Natural killer cell treated with Interleukin-12 subunit alpha and Interleukin-12 subunit beta and Interleukin-15 and Interleukin-18, amount 100 ng/mL, for 72 hours (primary cell): ENCODE measurements at regions not wholly inside any gene's neighbourhood (a gene's known extent, or its start where the extent isn't known, plus 50 kb on each side); places are given as distances from the start of the nearest gene placed in this dataset.
A peak's percentile ranks its signal among the peaks of the same experiment; 100 is the strongest.

Experiments used
- ATAC-seq, 2 donors: fragments of 150-1000 bp; cut with Tn5 transposase in 1 of 2; sonication (Bioruptor Pico), chemical (Tn5 transposase) in 1 of 2; 2 replicates each; pipeline ENCODE4 v1.10.0; 2021
- DNase-seq: peaks from one replicate; pipeline ENCODE4 v3.0.0; 2022; ENCODE audit warnings: low spot score
- H3K27ac Mint-ChIP-seq, 2 donors: 1 replicate in 1 of 2; 2 replicates in 1 of 2; pipeline ENCODE4 v1.8.0; 2022; ENCODE audit warnings: mixed read lengths in 2 of 2, mild to moderate bottlenecking in 1 of 2, moderate library complexity in 1 of 2
- H3K27me3 Mint-ChIP-seq, 2 donors: 1 replicate in 1 of 2; 2 replicates in 1 of 2; pipeline ENCODE4 v1.8.0; 2022; ENCODE audit warnings: mixed read lengths in 2 of 2
- H3K36me3 Mint-ChIP-seq: one replicate; pipeline ENCODE4 v1.8.0; 2022; ENCODE audit warnings: mixed read lengths
- H3K4me1 Mint-ChIP-seq, 2 donors: 1 replicate in 1 of 2; 2 replicates in 1 of 2; pipeline ENCODE4 v1.8.0; 2022; ENCODE audit warnings: low read depth in 2 of 2, mixed read lengths in 2 of 2, mild to moderate bottlenecking in 1 of 2
- H3K4me3 Mint-ChIP-seq: one replicate; pipeline ENCODE4 v1.8.0; 2022; ENCODE audit warnings: mixed read lengths
- H3K9me3 Mint-ChIP-seq: 2 replicates; pipeline ENCODE4 v1.8.0; 2022; ENCODE audit warnings: mixed read lengths

DNA sequence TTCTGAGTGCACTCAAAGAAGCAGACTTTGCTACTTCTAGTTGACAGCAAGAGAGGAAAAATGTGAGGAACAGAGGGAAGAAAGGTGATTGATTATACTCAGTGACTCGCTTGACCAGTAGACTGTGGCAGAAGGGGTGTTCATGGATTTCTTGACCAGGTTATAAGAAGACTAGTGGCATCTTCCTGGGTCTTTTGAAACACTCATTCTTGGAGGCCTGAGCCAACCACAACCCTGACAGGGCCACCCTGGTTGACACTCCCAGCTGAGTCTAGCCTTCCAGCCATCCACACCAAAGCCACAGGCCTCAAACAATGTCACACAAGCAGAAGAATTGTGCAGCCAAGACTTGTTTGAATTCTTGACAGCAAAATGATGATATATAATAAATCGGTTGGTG lies 366.3 kb downstream of the SS18 start:
- Mint-ChIP-seq H3K9me3 (peaks cover 15% of the 10 kb centered on the region), H3K27me3 (no peaks in the 10 kb centered on the region), H3K4me3 (peak overlapping the region; percentile 43), H3K4me1 (peaks cover 16 to 59% of the 10 kb centered on the region in 2 donors), H3K36me3 (no peaks in the 10 kb centered on the region), H3K27ac (peak overlapping the region; percentile 82 to 99)
- DNase-seq, result peak; percentile 82
- ATAC-seq, result peak; percentile 64 to 71

GRCh38 chr18:25713103-25713502 lies 361.1 kb upstream of the ZNF521 start:
- Mint-ChIP-seq H3K9me3 (peaks cover 9% of the 10 kb centered on the region), H3K4me1 (peaks cover 0 to 11% of the 10 kb centered on the region in 2 donors), H3K36me3 (no peaks in the 10 kb centered on the region), H3K4me3 (no peak overlapping the region), H3K27me3 (peaks cover 7 to 11% of the 10 kb centered on the region in 2 donors), H3K27ac (no peak overlapping the region)
- DNase-seq (no peak), ATAC-seq (no peak)

- H3K27ac Mint-ChIP-seq, result no peak overlapping the region
- H3K4me1 Mint-ChIP-seq, result peaks cover 0 to 9% of the 10 kb centered on the region in 2 donors
- DNase-seq, result no peak
- H3K9me3 Mint-ChIP-seq, result peaks cover 3% of the 10 kb centered on the region
- no peak overlapping the region for H3K4me3 Mint-ChIP-seq
- no peaks in the 10 kb centered on the region for H3K36me3 Mint-ChIP-seq
- peaks cover 7 to 11% of the 10 kb centered on the region in 2 donors for H3K27me3 Mint-ChIP-seq
- ATAC-seq, result no peak
Observed at GRCh38 chr18:25710981-25711380, 359.0 kb upstream of the ZNF521 start.

DNA sequence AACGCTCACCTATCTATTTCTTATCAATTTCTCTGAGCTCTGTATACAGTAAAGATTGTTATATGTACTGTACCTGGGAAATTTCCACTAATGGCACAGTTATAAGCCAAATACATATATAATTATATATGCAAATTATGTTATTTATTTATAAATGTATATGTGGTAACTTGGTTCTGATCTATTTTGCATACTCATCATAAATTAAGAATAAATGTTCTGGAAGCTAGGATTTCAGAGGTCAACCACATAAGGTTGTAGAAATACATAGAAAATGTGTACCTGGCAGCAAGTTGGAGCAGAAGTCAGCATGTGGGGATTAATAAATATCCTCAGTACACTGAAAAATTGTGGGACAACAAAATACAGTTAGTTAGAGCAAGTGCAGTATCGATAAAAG lies 353.7 kb upstream of the ZNF521 start:
- Mint-ChIP-seq H3K27ac (no peak overlapping the region), H3K27me3 (peaks cover 6 to 18% of the 10 kb centered on the region in 2 donors), H3K4me1 (peaks cover 0 to 7% of the 10 kb centered on the region in 2 donors), H3K4me3 (no peak overlapping the region), H3K9me3 (no peaks in the 10 kb centered on the region), H3K36me3 (no peaks in the 10 kb centered on the region)
- no peak for DNase-seq
- no peak for ATAC-seq

DNA sequence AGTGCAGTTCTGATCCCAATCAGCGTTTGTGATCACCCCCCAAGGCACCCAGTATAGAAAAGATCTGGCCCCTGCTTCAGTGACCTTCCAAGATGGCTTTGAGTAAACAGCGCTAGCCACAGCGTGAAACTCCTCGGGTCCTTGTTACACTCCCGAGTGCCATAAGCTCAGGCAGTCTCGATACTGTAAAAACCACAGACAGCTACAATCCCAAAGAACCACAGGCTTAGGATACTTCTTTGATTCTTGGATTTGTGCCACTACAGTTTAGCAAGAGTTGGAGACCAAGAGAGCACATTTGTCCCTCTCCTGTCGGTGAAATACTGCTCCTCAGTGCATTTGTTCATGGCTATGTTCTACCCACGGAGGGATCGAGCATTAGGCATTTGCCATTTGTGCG lies 352.5 kb upstream of the ZNF521 start:
- DNase-seq, result no peak
- H3K27me3 Mint-ChIP-seq, result peaks cover 6 to 16% of the 10 kb centered on the region in 2 donors
- no peak overlapping the region for H3K27ac Mint-ChIP-seq
- H3K36me3 Mint-ChIP-seq, result no peaks in the 10 kb centered on the region
- H3K9me3 Mint-ChIP-seq, result no peaks in the 10 kb centered on the region
- H3K4me3 Mint-ChIP-seq, result no peak overlapping the region
- H3K4me1 Mint-ChIP-seq, result peaks cover 0 to 2% of the 10 kb centered on the region in 2 donors
- ATAC-seq, result no peak

- ATAC-seq (no peak), DNase-seq (no peak)
- Mint-ChIP-seq H3K9me3 (no peaks in the 10 kb centered on the region), H3K4me1 (peaks cover 0 to 2% of the 10 kb centered on the region in 2 donors), H3K36me3 (no peaks in the 10 kb centered on the region), H3K27me3 (peaks cover 6 to 16% of the 10 kb centered on the region in 2 donors), H3K4me3 (no peak overlapping the region), H3K27ac (no peak overlapping the region)
Observed at GRCh38 chr18:25704071-25704470, 352.1 kb upstream of the ZNF521 start.

- no peaks in the 10 kb centered on the region for H3K36me3 Mint-ChIP-seq
- ATAC-seq (no peak), DNase-seq (no peak)
- peaks cover 6 to 13% of the 10 kb centered on the region in 2 donors for H3K27me3 Mint-ChIP-seq
- H3K4me1 Mint-ChIP-seq, result no peaks in the 10 kb centered on the region
- H3K9me3 Mint-ChIP-seq, result no peaks in the 10 kb centered on the region
- peak overlapping the region in 1 of 2 donors; percentile 47 for H3K27ac Mint-ChIP-seq
- H3K4me3 Mint-ChIP-seq, result no peak overlapping the region
Observed at GRCh38 chr18:25701821-25702220, 349.9 kb upstream of the ZNF521 start.

DNA sequence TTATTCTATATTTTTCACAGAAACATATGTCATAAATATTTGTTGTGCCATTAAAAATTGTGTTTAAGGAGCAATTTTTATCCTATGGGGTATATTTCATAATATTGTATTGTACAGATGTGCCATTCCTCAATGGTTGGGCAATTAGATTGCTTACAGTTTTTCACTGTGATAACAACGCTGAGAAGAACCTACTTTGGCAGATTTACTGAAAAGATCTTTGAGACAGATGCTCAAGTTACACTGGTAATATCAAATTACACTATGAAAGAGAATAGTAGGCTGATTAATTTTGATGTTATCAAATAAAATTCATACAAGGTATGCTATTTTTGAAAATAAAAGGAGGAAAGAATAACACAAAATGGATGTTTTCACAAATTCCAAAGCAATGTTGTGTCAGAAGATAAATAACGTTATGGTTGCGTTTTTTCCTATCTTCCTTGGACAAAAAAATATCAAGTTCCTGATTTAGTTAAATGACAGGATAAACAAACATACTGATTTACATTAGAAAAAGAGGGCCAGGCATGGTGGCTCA lies 335.1 kb upstream of the ZNF521 start:
- H3K4me1 Mint-ChIP-seq, result no peaks in the 10 kb centered on the region
- no peaks in the 10 kb centered on the region for H3K36me3 Mint-ChIP-seq
- H3K9me3 Mint-ChIP-seq, result peaks cover 4% of the 10 kb centered on the region
- no peak for ATAC-seq
- H3K27ac Mint-ChIP-seq, result no peak overlapping the region
- H3K4me3 Mint-ChIP-seq, result no peak overlapping the region
- DNase-seq, result no peak
- peaks cover 0 to 3% of the 10 kb centered on the region in 2 donors for H3K27me3 Mint-ChIP-seq

GRCh38 chr18:25685088-25685487 lies 333.1 kb upstream of the ZNF521 start:
- peaks cover 0 to 3% of the 10 kb centered on the region in 2 donors for H3K4me1 Mint-ChIP-seq
- DNase-seq (no peak), ATAC-seq (no peak)
- H3K27me3 Mint-ChIP-seq, result peaks cover 0 to 3% of the 10 kb centered on the region in 2 donors
- no peaks in the 10 kb centered on the region for H3K36me3 Mint-ChIP-seq
- H3K9me3 Mint-ChIP-seq, result peaks cover 4% of the 10 kb centered on the region
- peak overlapping the region in 1 of 2 donors; percentile 32 for H3K27ac Mint-ChIP-seq
- no peak overlapping the region for H3K4me3 Mint-ChIP-seq

- Mint-ChIP-seq H3K4me3 (no peak overlapping the region), H3K27me3 (peaks cover 0 to 2% of the 10 kb centered on the region in 2 donors), H3K4me1 (peaks cover 0 to 3% of the 10 kb centered on the region in 2 donors), H3K9me3 (no peaks in the 10 kb centered on the region), H3K27ac (no peak overlapping the region), H3K36me3 (no peaks in the 10 kb centered on the region)
- no peak for DNase-seq
- ATAC-seq, result no peak
Observed at GRCh38 chr18:25679491-25679890, 327.5 kb upstream of the ZNF521 start.

- Mint-ChIP-seq H3K27me3 (no peaks in the 10 kb centered on the region), H3K27ac (no peak overlapping the region), H3K36me3 (no peaks in the 10 kb centered on the region), H3K4me1 (peaks cover 0 to 3% of the 10 kb centered on the region in 2 donors), H3K4me3 (no peak overlapping the region), H3K9me3 (no peaks in the 10 kb centered on the region)
- ATAC-seq (no peak), DNase-seq (no peak)
Observed at GRCh38 chr18:25678221-25678620, 326.3 kb upstream of the ZNF521 start.

- Mint-ChIP-seq H3K27ac (no peak overlapping the region), H3K4me1 (peaks cover 0 to 2% of the 10 kb centered on the region in 2 donors), H3K9me3 (peaks cover 3% of the 10 kb centered on the region), H3K36me3 (no peaks in the 10 kb centered on the region), H3K27me3 (peaks cover 0 to 3% of the 10 kb centered on the region in 2 donors), H3K4me3 (no peak overlapping the region)
- DNase-seq, result no peak
- no peak for ATAC-seq
Observed at GRCh38 chr18:25675123-25675850, 323.3 kb upstream of the ZNF521 start.

DNA sequence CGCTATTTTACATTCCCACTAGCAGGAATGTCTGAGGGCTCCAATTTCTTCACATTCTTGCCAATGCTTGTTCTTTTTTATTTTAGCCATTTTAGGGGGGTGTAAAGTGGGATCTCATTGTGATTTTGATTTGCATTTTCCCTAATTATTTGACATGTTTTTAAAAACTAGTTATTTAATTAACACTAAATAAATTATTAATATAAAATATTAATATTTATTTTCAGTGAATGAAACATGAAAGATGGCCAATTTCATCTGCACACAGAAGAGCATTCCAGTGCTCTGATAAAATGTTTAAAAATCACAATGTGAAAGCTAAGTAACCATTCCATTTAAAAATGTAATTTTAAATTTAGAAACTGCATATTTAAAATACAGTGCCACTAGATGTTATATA lies 322.2 kb upstream of the ZNF521 start:
- peaks cover 3% of the 10 kb centered on the region for H3K9me3 Mint-ChIP-seq
- peaks cover 0 to 3% of the 10 kb centered on the region in 2 donors for H3K27me3 Mint-ChIP-seq
- H3K4me3 Mint-ChIP-seq, result no peak overlapping the region
- ATAC-seq, result no peak
- H3K36me3 Mint-ChIP-seq, result no peaks in the 10 kb centered on the region
- H3K4me1 Mint-ChIP-seq, result peaks cover 0 to 2% of the 10 kb centered on the region in 2 donors
- no peak overlapping the region for H3K27ac Mint-ChIP-seq
- no peak for DNase-seq

DNA sequence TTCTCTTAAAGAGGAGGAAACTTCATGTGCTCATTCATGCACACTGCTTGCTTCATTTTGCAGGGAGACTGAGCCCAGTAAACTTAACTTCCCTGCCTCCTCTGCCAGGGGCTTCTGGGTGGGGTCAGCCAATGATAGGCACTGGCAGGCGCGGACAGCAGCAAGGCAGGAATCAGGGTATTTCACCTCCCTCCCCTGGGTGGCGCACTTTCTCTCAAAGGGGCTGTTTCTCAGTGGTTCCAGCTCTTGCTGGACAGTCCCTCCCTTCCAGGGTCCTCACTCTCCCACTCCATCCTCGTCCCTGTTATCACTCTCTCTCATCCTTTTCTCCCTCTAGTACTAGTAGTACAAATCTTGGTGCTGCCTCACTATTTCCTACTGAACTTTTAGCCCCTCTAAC lies 320.5 kb upstream of the ZNF521 start:
- no peak overlapping the region for H3K4me3 Mint-ChIP-seq
- ATAC-seq (no peak), DNase-seq (no peak)
- peaks cover 0 to 7% of the 10 kb centered on the region in 2 donors for H3K27me3 Mint-ChIP-seq
- H3K4me1 Mint-ChIP-seq, result peaks cover 0 to 2% of the 10 kb centered on the region in 2 donors
- H3K36me3 Mint-ChIP-seq, result no peaks in the 10 kb centered on the region
- peaks cover 9% of the 10 kb centered on the region for H3K9me3 Mint-ChIP-seq
- H3K27ac Mint-ChIP-seq, result peak overlapping the region in 1 of 2 donors; percentile 33
